ENCODE measurements at regions not wholly inside any gene's neighbourhood (a gene's known extent, or its start where the extent isn't known, plus 50 kb on each side); places are given as distances from the start of the nearest gene placed in this dataset.

- Histone ChIP-seq H3K27ac (ENCODE audit: extremely low read depth, low read depth, low read length) (no peak overlapping the region), H3K4me3 (ENCODE audit: low read depth, low read length) (no peak overlapping the region), H3K36me3 (ENCODE audit: control insufficient read depth in 2 of 2, insufficient read depth in 1 of 2, low read length in 2 of 2) (no peaks in the 10 kb centered on the region), H3K4me1 (ENCODE audit: control insufficient read depth, insufficient read depth, low read length) (no peaks in the 10 kb centered on the region), H3K9me3 (ENCODE audit: control insufficient read depth, insufficient read depth, low read depth, low read length) (no peaks in the 10 kb centered on the region)
- POLR2A ChIA-PET = no interaction called here
- CTCF ChIA-PET = interaction anchor here (1.3 kb wide), 1 partner anchor 906 kb away, joined by 4 read pairs; no protein-coding TSS in a partner anchor
- TF ChIP-seq ZNF311 (tag by site-specific recombination; IDR thresholded peaks at IDR 0.05; ENCODE audit: borderline replicate concordance) = no peak
- no peak for TF ChIP-seq ZNF341 (tag by site-specific recombination; IDR thresholded peaks at IDR 0.05; ENCODE audit: low read depth)
- TF ChIP-seq ZNF350 (tag by site-specific recombination; IDR thresholded peaks at IDR 0.05) = no peak
- TF ChIP-seq ZNF146 (tag by site-specific recombination; IDR thresholded peaks at IDR 0.05) = no peak
- TF ChIP-seq ZNF121 (tag by site-specific recombination; IDR thresholded peaks at IDR 0.05) = no peak
- no peak for TF ChIP-seq ZNF211 (tag by site-specific recombination; IDR thresholded peaks at IDR 0.05; ENCODE audit: low read depth)
- TF ChIP-seq YY1 (tag by site-specific recombination; IDR thresholded peaks at IDR 0.05) = no peak
- no peak for TF ChIP-seq PRDM4 (tag by site-specific recombination; IDR thresholded peaks at IDR 0.05)
- no peak for TF ChIP-seq ZNF549 (tag by site-specific recombination; IDR thresholded peaks at IDR 0.05)
- TF ChIP-seq ZFHX2 (tag by site-specific recombination; conservative IDR thresholded peaks at IDR 0.05) = no peak
- TF ChIP-seq ZNF654 (tag by site-specific recombination; IDR thresholded peaks at IDR 0.05; ENCODE audit: low read depth) = no peak
Observed at GRCh38 chr6:84417260-84417659, 189.8 kb upstream of the CEP162 start.

- ChIA-PET POLR2A (no interaction called here), CTCF (interaction anchor here (0.6 kb wide), 1 partner anchor 532 kb away, joined by 4 read pairs; no protein-coding TSS in a partner anchor)
- no peaks in the 10 kb centered on the region for H3K36me3 ChIP-seq (ENCODE audit: control insufficient read depth in 2 of 2, insufficient read depth in 1 of 2, low read length in 2 of 2)
- no peaks in the 10 kb centered on the region for H3K9me3 ChIP-seq (ENCODE audit: control insufficient read depth, insufficient read depth, low read depth, low read length)
- TF ChIP-seq ZNF114 (tag by site-specific recombination; IDR thresholded peaks at IDR 0.05) = no peak
- no peak for TF ChIP-seq ZNF513 (tag by site-specific recombination; IDR thresholded peaks at IDR 0.05)
- TF ChIP-seq ZNF138 (tag by site-specific recombination; IDR thresholded peaks at IDR 0.05; ENCODE audit: borderline replicate concordance) = no peak
- TF ChIP-seq ZBTB1 (tag by site-specific recombination; IDR thresholded peaks at IDR 0.05) = no peak
- no peak for TF ChIP-seq ZNF768 (tag by site-specific recombination; IDR thresholded peaks at IDR 0.05)
- no peak for TF ChIP-seq FEZF1 (tag by site-specific recombination; IDR thresholded peaks at IDR 0.05)
- no peak for TF ChIP-seq ZBTB26 (tag by site-specific recombination; optimal IDR thresholded peaks at IDR 0.05)
- TF ChIP-seq ZNF596 (tag by site-specific recombination; IDR thresholded peaks at IDR 0.05) = no peak
- no peak for TF ChIP-seq INSM2 (tag by site-specific recombination; IDR thresholded peaks at IDR 0.05)
- no peak for TF ChIP-seq ZNF2 (tag by site-specific recombination; IDR thresholded peaks at IDR 0.05)
- no peak for TF ChIP-seq ZNF280D (tag by site-specific recombination; IDR thresholded peaks at IDR 0.05)
- no peak for TF ChIP-seq ZNF394 (tag by site-specific recombination; IDR thresholded peaks at IDR 0.05; ENCODE audit: borderline replicate concordance)
- H3K4me1 ChIP-seq (ENCODE audit: control insufficient read depth, insufficient read depth, low read length) = no peaks in the 10 kb centered on the region
- no peak overlapping the region for H3K4me3 ChIP-seq (ENCODE audit: low read depth, low read length)
- H3K27ac ChIP-seq (ENCODE audit: extremely low read depth, low read depth, low read length) = no peak overlapping the region
Observed at GRCh38 chr6:84416043-84416657, 188.7 kb upstream of the CEP162 start.

Data from HEK293 (cell line).